ENCODE measurements at regions not wholly inside any gene's neighbourhood (a gene's known extent, or its start where the extent isn't known, plus 50 kb on each side); places are given as distances from the start of the nearest gene placed in this dataset.

GRCh38 chr1:165052431-165052830, 304.1 kb downstream of the LMX1A start:
- TF ChIP-seq CTCF (IDR thresholded peaks at IDR 0.05) (no peak), POLR2AphosphoS5 (IDR thresholded peaks at IDR 0.05) (no peak), POLR2A (IDR thresholded peaks at IDR 0.05) (no peak)
